Stomach (tissue), 8 donors: ENCODE measurements at regions not wholly inside any gene's neighbourhood (a gene's known extent, or its start where the extent isn't known, plus 50 kb on each side); places are given as distances from the start of the nearest gene placed in this dataset.

Experiments used
- DNase-seq, 2 donors: peaks; one replicate each; pipeline versions ENCODE4 v3.0.0 to v3.0.0-alpha.2; 2013 to 2019
- H3K27ac ChIP-seq, 5 donors: fragments of 200-600 bp in 4 of 5; sonication (generic) in 4 of 5; one replicate each; pipeline ENCODE4 v1.5.1; 2013 to 2019; ENCODE audit warnings: mild to moderate bottlenecking in 1 of 5, moderate library complexity in 1 of 5
- H3K27me3 ChIP-seq, 3 donors: fragments of 200-600 bp; sonication (generic); one replicate each; pipeline ENCODE4 v1.5.1; 2017 to 2019; ENCODE audit warnings: mixed run types in 1 of 3
- H3K36me3 ChIP-seq, 4 donors: fragments of 200-600 bp; sonication (generic); 1 replicate in 3 of 4; 2 replicates in 1 of 4; pipeline ENCODE4 v1.5.1; 2016 to 2019
- H3K4me1 ChIP-seq, 4 donors: fragments of 200-600 bp; sonication (generic); one replicate each; pipeline ENCODE4 v1.5.1; 2016 to 2019
- H3K4me3 ChIP-seq, 4 donors: fragments of 200-600 bp; sonication (generic) in 3 of 4; one replicate each; pipeline ENCODE4 v1.5.1; 2016 to 2019; ENCODE audit warnings: mild to moderate bottlenecking in 1 of 4
- H3K9me3 ChIP-seq, 4 donors: fragments of 200-600 bp; sonication (generic); one replicate each; pipeline ENCODE4 v1.5.1; 2016 to 2019
- CTCF ChIP-seq, 7 experiments: fragments of 450-650 bp in 4 of 7; fragments of 200-600 bp in 3 of 7; sonication (generic) in 3 of 7; IDR thresholded peaks; one replicate each; pipeline ENCODE4 v1.5.1; 2016 to 2019; ENCODE audit warnings: antibody characterized with exemption in 7 of 7, control low read depth in 2 of 7, mild to moderate bottlenecking in 1 of 7
- EP300 ChIP-seq: sonication (generic); formaldehyde crosslinking; IDR thresholded peaks from one replicate; pipeline ENCODE4 v1.6.1; 2017; ENCODE audit warnings: antibody characterized with exemption
- POLR2A ChIP-seq, 4 donors: fragments of 450-650 bp; IDR thresholded peaks; one replicate each; pipeline ENCODE4 v1.6.1; 2016; ENCODE audit warnings: antibody characterized with exemption in 4 of 4, control low read depth in 2 of 4, mild to moderate bottlenecking in 1 of 4, moderate library complexity in 1 of 4
- POLR2AphosphoS5 ChIP-seq, 3 donors: sonication (generic); formaldehyde crosslinking; IDR thresholded peaks; one replicate each; pipeline ENCODE4 v1.6.1; 2016; ENCODE audit warnings: antibody characterized with exemption in 3 of 3
- WGBS, 5 donors: extraction: QIAGEN DNeasy Blood & Tissue Kit in 3 of 5; methylation state at CpG; one replicate each; pipeline versions ENCODE4 v1.1.5 to v1.1.7; 2013 to 2018; 5-methylcytosine and 5-hydroxymethylcytosine counted together
- intact Hi-C: fragments of 100-400 bp; cut with DNase I; formaldehyde crosslinking; loops from one replicate; pipeline ENCODE4 v1.15.1; 2023; ENCODE audit warnings: low total_unique reads
- donor health status: healthy with polysubstance abuse.
- donor health status: Bipolar disorder and iron deficiency.
- donor health status: healthy.

- intact Hi-C loops: no loop called here
- no peak for DNase-seq
- no peaks in the 10 kb centered on the region for H3K36me3 ChIP-seq
- 83 to 89% (median 88%) methylated on average over 2 of the region's 2 CpGs for WGBS, 5 donors
- no peaks in the 10 kb centered on the region for H3K9me3 ChIP-seq
- no peak overlapping the region for H3K4me3 ChIP-seq
- peaks cover 0 to 17% (median 0%) of the 10 kb centered on the region in 4 donors for H3K4me1 ChIP-seq
- TF ChIP-seq POLR2A (IDR thresholded peaks at IDR 0.05) (no peak), EP300 (no peak), CTCF (IDR thresholded peaks at IDR 0.05) (no peak), POLR2AphosphoS5 (IDR thresholded peaks at IDR 0.05) (no peak)
- H3K27ac ChIP-seq: no peak overlapping the region
- no peaks in the 10 kb centered on the region for H3K27me3 ChIP-seq
Measured at GRCh38 chr1:222955964-222956363, 141.1 kb downstream of the DISP1 start.

GRCh38 chr1:222956601-222957000 is 141.8 kb downstream of the DISP1 start:
- H3K4me1 ChIP-seq: peaks cover 0 to 13% (median 0%) of the 10 kb centered on the region in 4 donors
- intact Hi-C loops: no loop called here
- no peak overlapping the region for H3K27ac ChIP-seq
- peak in 1 of 2 donors; percentile 13 for DNase-seq
- H3K9me3 ChIP-seq: no peaks in the 10 kb centered on the region
- no peaks in the 10 kb centered on the region for H3K36me3 ChIP-seq
- no peak overlapping the region for H3K4me3 ChIP-seq
- H3K27me3 ChIP-seq: no peaks in the 10 kb centered on the region
- TF ChIP-seq CTCF (IDR thresholded peaks at IDR 0.05) (no peak), POLR2A (IDR thresholded peaks at IDR 0.05) (no peak), POLR2AphosphoS5 (IDR thresholded peaks at IDR 0.05) (no peak), EP300 (no peak)

- no peaks in the 10 kb centered on the region for H3K27me3 ChIP-seq
- no peaks in the 10 kb centered on the region for H3K9me3 ChIP-seq
- no peak overlapping the region for H3K27ac ChIP-seq
- no peak overlapping the region for H3K4me3 ChIP-seq
- no peak for DNase-seq
- intact Hi-C loops: no loop called here
- no peaks in the 10 kb centered on the region for H3K36me3 ChIP-seq
- TF ChIP-seq EP300 (no peak), POLR2AphosphoS5 (IDR thresholded peaks at IDR 0.05) (no peak), CTCF (IDR thresholded peaks at IDR 0.05) (no peak), POLR2A (IDR thresholded peaks at IDR 0.05) (no peak)
- 69 to 87% (median 79%) methylated on average over 5 of the region's 5 CpGs for WGBS, 5 donors
- H3K4me1 ChIP-seq: no peaks in the 10 kb centered on the region
Measured at GRCh38 chr1:222967466-222968240, 152.8 kb downstream of the DISP1 start.

- TF ChIP-seq EP300 (no peak), POLR2AphosphoS5 (IDR thresholded peaks at IDR 0.05) (no peak), POLR2A (IDR thresholded peaks at IDR 0.05) (no peak), CTCF (IDR thresholded peaks at IDR 0.05) (no peak)
- DNase-seq: no peak
- peaks cover 0 to 6% (median 4%) of the 10 kb centered on the region in 4 donors for H3K4me1 ChIP-seq
- no peak overlapping the region for H3K27ac ChIP-seq
- H3K36me3 ChIP-seq: no peaks in the 10 kb centered on the region
- no peak overlapping the region for H3K4me3 ChIP-seq
- H3K27me3 ChIP-seq: no peaks in the 10 kb centered on the region
- no peaks in the 10 kb centered on the region for H3K9me3 ChIP-seq
- intact Hi-C loops: no loop called here
- WGBS, 5 donors: 65 to 80% (median 68%) methylated on average over 8 of the region's 8 CpGs
Measured at GRCh38 chr1:222970040-222970439, 155.2 kb downstream of the DISP1 start.
